Retina (tissue), 1 donor: ENCODE measurements at regions not wholly inside any gene's neighbourhood (a gene's known extent, or its start where the extent isn't known, plus 50 kb on each side); places are given as distances from the start of the nearest gene placed in this dataset.

Source experiments
- DNase-seq: peaks from one replicate; pipeline ENCODE4 v3.0.0-alpha.2; 2016

DNA sequence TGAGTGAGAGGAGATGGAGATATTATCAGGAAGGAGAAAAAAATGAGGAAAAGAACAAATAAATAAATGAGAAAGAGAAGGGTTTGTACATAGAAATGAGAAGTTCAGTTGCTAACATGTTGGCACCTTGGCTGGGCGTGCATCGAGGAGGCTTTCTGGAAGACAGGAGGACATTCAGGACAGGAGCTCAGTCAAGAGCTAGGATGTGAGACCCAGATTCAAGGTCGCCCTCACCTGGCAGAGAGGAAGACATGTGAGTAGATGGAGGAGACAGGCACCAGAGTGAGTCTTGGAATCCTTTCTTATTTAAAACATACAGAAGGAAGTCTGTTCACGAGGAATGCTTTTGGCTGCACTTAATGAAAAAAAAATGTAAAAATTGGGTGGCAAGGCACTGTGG, 640.9 kb downstream of the NPHP4 start:
- no peak for DNase-seq

- no peak for DNase-seq
Measured at GRCh38 chr1:5349526-5349925, 642.7 kb downstream of the NPHP4 start.

- DNase-seq: no peak
Measured at GRCh38 chr1:5348732-5349465, 643.3 kb downstream of the NPHP4 start.

- no peak for DNase-seq
Measured at GRCh38 chr1:5347726-5348125, 644.5 kb downstream of the NPHP4 start.

DNA sequence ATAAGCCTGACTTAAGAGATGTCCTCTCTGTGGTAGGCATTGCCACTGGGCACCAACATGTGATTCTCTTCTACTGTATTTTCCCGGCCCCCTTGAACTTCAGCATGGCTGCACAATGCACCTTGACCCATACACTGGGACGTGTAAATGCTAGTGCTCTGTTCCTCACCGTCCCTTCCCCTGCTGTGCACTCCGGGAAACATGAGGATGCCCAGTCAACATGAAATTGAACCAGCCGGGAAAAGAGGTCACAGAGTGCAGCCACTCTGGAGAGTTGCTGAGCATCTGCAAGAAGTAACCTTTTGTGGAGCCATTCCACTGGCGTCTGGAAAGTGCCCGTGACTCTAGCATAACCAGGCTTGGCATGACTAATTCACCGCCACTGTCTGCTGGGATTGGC, 646.7 kb downstream of the NPHP4 start:
- no peak for DNase-seq

- no peak for DNase-seq
Measured at GRCh38 chr1:5343256-5344020, 648.8 kb downstream of the NPHP4 start.

DNA sequence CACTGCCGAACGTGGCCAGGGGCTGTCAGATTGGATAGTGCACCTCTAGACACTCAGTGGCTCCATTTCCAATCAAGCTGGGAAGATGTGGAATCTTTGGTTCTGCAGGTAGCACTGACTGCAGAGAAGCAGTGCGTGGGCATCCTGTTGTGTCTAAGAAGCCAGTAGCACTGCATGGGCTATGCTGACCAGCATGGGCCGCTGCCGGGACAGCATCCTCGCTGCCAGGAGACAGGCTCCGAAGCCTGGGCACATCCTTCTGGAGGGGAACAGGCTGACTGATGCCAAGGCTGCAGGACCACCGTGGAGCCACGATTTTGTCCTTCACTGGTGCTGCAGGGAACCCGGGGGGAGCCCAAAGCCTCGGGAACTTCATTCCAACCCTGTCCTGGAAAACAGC, 649.4 kb downstream of the NPHP4 start:
- DNase-seq: no peak

GRCh38 chr1:5342172-5342571, 650.1 kb downstream of the NPHP4 start:
- DNase-seq: no peak

GRCh38 chr1:5341471-5341870, 650.8 kb downstream of the NPHP4 start:
- no peak for DNase-seq

GRCh38 chr1:5340560-5341130, 651.6 kb downstream of the NPHP4 start:
- no peak for DNase-seq

- DNase-seq: no peak
Measured at GRCh38 chr1:5338466-5338865, 653.8 kb downstream of the NPHP4 start.

DNA sequence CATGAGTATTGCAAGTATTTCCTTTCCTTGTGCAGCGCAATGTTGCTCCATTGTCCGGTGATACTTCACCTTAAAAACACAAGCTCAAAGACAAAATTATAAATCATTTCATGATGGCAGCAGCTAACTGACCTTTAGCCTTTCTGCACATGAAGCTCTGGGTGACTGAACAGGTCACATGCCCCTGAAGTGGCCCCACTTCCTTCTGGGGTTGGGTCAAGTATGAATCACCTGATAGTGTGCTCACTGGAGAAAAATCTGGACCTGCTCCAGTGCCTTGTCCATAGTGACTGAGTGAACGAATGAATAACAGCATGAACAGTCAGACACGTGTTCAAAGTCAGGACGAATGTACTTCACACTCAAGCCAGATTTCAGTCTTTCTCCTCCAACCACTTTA, 658.9 kb downstream of the NPHP4 start:
- no peak for DNase-seq

- no peak for DNase-seq
Measured at GRCh38 chr1:5331101-5331500, 661.1 kb downstream of the NPHP4 start.

GRCh38 chr1:5329068-5329739, 663.0 kb downstream of the NPHP4 start:
- DNase-seq: no peak

DNA sequence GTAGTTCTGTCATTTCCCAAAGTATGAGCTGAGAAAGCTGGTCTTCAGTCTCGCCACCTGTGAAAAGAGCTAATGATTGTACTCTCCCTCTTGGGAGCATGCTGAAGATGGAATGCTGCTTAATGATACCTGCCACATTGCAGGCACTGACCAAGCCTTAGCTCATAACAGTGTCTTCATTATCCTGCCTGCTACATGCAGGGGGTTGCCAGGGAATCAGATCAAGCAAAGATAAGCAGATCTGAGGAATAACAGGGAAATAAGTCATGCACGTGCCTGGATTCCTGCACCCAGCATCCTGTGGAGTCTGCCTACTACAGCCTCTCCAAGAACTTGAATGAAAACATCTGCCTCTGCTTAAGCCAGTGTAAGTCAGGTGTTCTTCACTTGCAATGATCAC, 667.3 kb downstream of the NPHP4 start:
- DNase-seq: no peak

- no peak for DNase-seq
Measured at GRCh38 chr1:5318143-5318816, 663.9 kb downstream of the AJAP1 start.

DNA sequence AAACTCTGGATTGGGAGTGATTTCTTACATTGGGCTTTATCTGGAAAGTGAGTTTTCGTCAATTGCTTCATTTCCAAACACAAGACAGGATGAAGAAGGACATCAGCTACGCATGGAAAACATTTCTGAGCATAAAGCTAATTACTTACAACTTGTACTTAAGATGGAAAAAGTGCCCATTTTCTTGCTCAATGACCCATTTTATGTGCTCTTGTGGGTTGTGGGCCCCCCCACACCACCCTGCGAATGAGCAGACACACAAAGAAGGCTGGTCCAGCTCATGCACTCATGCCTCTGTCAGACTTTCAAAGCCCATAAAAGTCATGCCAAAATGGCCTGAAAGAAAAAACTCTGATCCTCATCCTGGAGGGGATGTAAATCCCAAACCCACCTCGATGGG, 663.0 kb downstream of the AJAP1 start:
- DNase-seq: no peak

- DNase-seq: no peak
Measured at GRCh38 chr1:5312862-5313261, 658.5 kb downstream of the AJAP1 start.

DNA sequence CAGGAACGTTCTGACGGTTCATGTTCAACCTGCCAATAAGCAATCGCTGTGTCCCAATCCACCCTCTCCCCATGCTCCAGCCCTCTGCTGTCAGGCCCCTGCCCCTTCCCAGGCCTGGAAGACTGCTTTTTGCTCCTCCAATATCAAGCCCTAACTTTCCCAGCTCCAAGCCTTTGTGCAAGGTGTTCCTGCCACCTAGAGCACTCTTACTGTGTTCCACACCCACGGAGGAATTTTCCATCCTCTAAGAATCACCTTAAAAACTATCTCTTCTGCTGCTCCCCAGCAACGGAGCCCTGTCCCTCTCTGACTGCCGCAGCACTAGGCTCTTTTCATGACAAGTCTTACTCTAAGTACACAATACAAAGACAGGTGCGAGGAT, 657.9 kb downstream of the AJAP1 start:
- no peak for DNase-seq

DNA sequence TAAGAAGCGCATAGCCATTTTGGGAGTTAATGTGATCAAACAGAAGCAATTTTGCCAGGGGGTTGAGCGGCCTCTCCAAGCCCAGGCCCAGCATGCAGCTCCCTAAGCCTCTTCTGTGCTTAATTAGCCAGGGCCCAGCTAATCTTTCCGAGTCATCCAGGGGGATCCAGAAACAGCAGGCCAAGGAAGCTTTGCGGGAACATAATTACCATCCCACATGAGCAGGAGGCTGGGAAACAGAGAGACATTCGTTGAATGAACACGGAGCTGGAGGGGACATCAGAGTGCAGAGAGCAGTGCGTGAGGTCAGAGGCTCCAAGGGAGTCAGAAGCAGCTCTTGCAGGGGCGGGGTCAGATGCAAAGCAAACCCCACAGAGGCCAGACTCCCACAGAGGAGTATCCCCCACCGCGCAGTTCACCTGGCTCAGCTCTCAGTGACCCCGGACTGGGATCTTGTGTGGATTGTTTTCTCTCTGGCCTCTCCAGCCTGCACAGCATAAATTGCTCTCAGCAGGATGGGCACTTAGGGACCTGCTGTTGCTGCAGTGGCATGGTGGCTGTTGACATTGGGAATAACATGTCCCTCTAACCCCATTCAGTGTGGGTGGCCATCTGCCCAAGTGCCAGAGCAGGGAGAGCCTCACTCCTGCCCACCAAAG, 657.4 kb downstream of the AJAP1 start:
- DNase-seq: peak; percentile 55

- no peak for DNase-seq
Measured at GRCh38 chr1:5311147-5311546, 656.7 kb downstream of the AJAP1 start.

DNA sequence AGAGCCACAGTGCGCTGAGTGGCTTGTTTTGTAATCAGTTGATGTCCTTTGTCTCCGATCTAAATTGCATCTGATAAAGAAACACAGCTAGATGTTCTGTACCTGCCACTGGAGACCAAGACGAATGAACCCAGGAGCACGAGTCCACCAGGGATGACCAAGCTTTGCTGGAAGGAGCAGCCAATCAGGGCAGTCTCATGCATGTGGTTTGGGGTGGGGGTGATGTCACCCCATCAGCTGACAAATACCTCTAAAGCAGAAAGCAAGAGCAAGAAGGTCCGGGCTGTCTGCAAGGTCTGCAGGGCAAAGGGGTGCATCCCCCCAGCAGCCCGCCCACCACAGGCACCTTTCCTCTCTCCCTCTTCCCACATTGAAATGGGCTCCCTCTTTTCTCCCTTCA, 653.8 kb downstream of the AJAP1 start:
- DNase-seq: no peak

DNA sequence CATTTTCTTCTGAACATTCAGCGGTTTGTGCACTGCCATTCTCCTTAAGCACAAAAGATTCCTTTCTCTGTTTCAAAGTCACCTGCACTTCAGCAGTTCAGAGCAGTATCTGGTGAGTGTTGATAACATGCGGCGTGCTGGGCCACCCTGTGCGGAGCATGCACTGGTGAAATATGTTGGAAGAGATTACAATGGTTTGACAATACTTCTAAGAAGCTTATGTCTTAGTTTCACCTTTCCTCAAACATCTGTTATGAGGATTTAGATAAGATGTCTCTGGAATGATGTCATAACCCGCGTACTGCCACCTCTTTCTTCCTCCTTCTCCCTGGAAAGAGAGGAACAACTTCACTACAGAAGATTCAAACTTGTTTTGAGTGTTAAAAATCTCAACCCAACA, 650.3 kb downstream of the AJAP1 start:
- DNase-seq: no peak
